ENCODE measurements at regions not wholly inside any gene's neighbourhood (a gene's known extent, or its start where the extent isn't known, plus 50 kb on each side); places are given as distances from the start of the nearest gene placed in this dataset.

- Histone ChIP-seq H3K4me1 (no peaks in the 10 kb centered on the region), H3K27me3 (replicated peaks; ENCODE audit: control insufficient read depth, insufficient read depth, low read length) (no peaks in the 10 kb centered on the region), H3K4me3 (ENCODE audit: low read depth, low read length) (no peak overlapping the region), H3K36me3 (ENCODE audit: control insufficient read depth, insufficient read depth, low read length) (no peaks in the 10 kb centered on the region), H3K9me3 (no peaks in the 10 kb centered on the region)
- no peaks in the 10 kb centered on the region for H3K36me3 Mint-ChIP-seq (ENCODE audit: insufficient read depth, unreplicated experiment)
- no TSS peak for BruUV-seq (replicated peaks)
- H3K27ac Mint-ChIP-seq (ENCODE audit: unreplicated experiment): no peak overlapping the region
- intact Hi-C loops (cut with micrococcal nuclease; ENCODE audit: unreplicated experiment): no loop called here
- no peak overlapping the region for H3K4me3 Mint-ChIP-seq (ENCODE audit: unreplicated experiment)
- no peaks in the 10 kb centered on the region for H3K27me3 Mint-ChIP-seq (ENCODE audit: insufficient read depth, unreplicated experiment)
- peaks cover 8% of the 10 kb centered on the region for H3K4me1 Mint-ChIP-seq (ENCODE audit: low read depth, unreplicated experiment)
- ChIA-PET POLR2A (no interaction called here), CTCF (no interaction called here)
- no peak for TF ChIP-seq CTCF (IDR thresholded peaks at IDR 0.05; ENCODE audit: insufficient read depth in 1 of 2, low read depth in 1 of 2, low read length in 1 of 2, severe bottlenecking in 1 of 2, unreplicated experiment in 1 of 2)
- no peak for DNase-seq
- H3K9me3 Mint-ChIP-seq (ENCODE audit: unreplicated experiment): no peaks in the 10 kb centered on the region
These were observed 135.2 kb upstream of the RASGEF1B start for GRCh38 chr4:81606801-81607501.

- H3K9me3 Mint-ChIP-seq (ENCODE audit: unreplicated experiment): no peaks in the 10 kb centered on the region
- no peaks in the 10 kb centered on the region for H3K27me3 ChIP-seq (replicated peaks; ENCODE audit: control insufficient read depth, insufficient read depth, low read length)
- H3K27ac Mint-ChIP-seq (ENCODE audit: unreplicated experiment): no peak overlapping the region
- H3K36me3 Mint-ChIP-seq (ENCODE audit: insufficient read depth, unreplicated experiment): no peaks in the 10 kb centered on the region
- DNase-seq: no peak
- no peak overlapping the region for H3K4me3 ChIP-seq (ENCODE audit: low read depth, low read length)
- H3K9me3 ChIP-seq: no peaks in the 10 kb centered on the region
- no peak overlapping the region for H3K4me3 Mint-ChIP-seq (ENCODE audit: unreplicated experiment)
- H3K36me3 ChIP-seq (ENCODE audit: control insufficient read depth, insufficient read depth, low read length): no peaks in the 10 kb centered on the region
- no peaks in the 10 kb centered on the region for H3K27me3 Mint-ChIP-seq (ENCODE audit: insufficient read depth, unreplicated experiment)
- POLR2A ChIA-PET: no interaction called here
- CTCF ChIA-PET: no interaction called here
- intact Hi-C loops (cut with micrococcal nuclease; ENCODE audit: unreplicated experiment): no loop called here
- H3K4me1 Mint-ChIP-seq (ENCODE audit: low read depth, unreplicated experiment): peaks cover 8% of the 10 kb centered on the region
- TF ChIP-seq CTCF (IDR thresholded peaks at IDR 0.05; ENCODE audit: insufficient read depth in 1 of 2, low read depth in 1 of 2, low read length in 1 of 2, severe bottlenecking in 1 of 2, unreplicated experiment in 1 of 2): no peak
- peaks cover 3% of the 10 kb centered on the region; the same call in 1 of the 2 replicates for H3K4me1 ChIP-seq
- BruUV-seq (replicated peaks): no TSS peak
These were observed 134.5 kb upstream of the RASGEF1B start for GRCh38 chr4:81606166-81606565.

GRCh38 chr4:81605271-81605670 lies 133.6 kb upstream of the RASGEF1B start:
- CTCF ChIA-PET: no interaction called here
- Histone ChIP-seq H3K4me3 (ENCODE audit: low read depth, low read length) (no peak overlapping the region), H3K9me3 (no peaks in the 10 kb centered on the region), H3K4me1 (peaks cover 12% of the 10 kb centered on the region), H3K36me3 (ENCODE audit: control insufficient read depth, insufficient read depth, low read length) (no peaks in the 10 kb centered on the region), H3K27me3 (replicated peaks; ENCODE audit: control insufficient read depth, insufficient read depth, low read length) (no peaks in the 10 kb centered on the region)
- no TSS peak for BruUV-seq (replicated peaks)
- H3K27ac Mint-ChIP-seq (ENCODE audit: unreplicated experiment): no peak overlapping the region
- no peaks in the 10 kb centered on the region for H3K9me3 Mint-ChIP-seq (ENCODE audit: unreplicated experiment)
- peaks cover 8% of the 10 kb centered on the region for H3K4me1 Mint-ChIP-seq (ENCODE audit: low read depth, unreplicated experiment)
- H3K4me3 Mint-ChIP-seq (ENCODE audit: unreplicated experiment): no peak overlapping the region
- POLR2A ChIA-PET: no interaction called here
- intact Hi-C loops (cut with micrococcal nuclease; ENCODE audit: unreplicated experiment): no loop called here
- TF ChIP-seq CTCF (IDR thresholded peaks at IDR 0.05; ENCODE audit: insufficient read depth in 1 of 2, low read depth in 1 of 2, low read length in 1 of 2, severe bottlenecking in 1 of 2, unreplicated experiment in 1 of 2): no peak
- DNase-seq: no peak
- H3K27me3 Mint-ChIP-seq (ENCODE audit: insufficient read depth, unreplicated experiment): no peaks in the 10 kb centered on the region
- no peaks in the 10 kb centered on the region for H3K36me3 Mint-ChIP-seq (ENCODE audit: insufficient read depth, unreplicated experiment)

Data from Caco-2 (cell line).